ENCODE measurements at regions not wholly inside any gene's neighbourhood (a gene's known extent, or its start where the extent isn't known, plus 50 kb on each side); places are given as distances from the start of the nearest gene placed in this dataset.

DNA sequence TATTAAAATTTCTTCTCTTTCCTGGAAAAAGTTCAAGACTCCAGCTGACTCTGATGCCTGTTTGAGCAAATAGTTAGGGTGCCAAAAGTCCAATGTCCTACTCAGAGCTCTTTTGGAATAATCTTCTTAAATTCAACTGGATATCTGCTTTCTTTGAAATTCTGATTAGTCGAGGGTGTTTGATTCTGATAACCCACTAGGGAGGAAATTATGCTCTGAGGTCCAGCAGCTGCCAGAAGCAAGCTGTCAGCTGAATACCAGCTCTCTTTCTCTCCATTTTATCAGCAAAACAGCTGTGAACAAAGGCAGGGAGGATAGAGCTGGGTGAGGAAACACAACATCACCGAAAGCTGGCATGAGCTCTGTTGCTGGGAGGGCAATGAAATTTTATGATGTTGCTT is 141.5 kb downstream of the CAND1 start (continued):
- no peak for TF ChIP-seq NR2C2 (IDR thresholded peaks at IDR 0.05; ENCODE audit: borderline replicate concordance, control insufficient read depth, insufficient read length, low read depth)
- TF ChIP-seq GATAD2B (conservative IDR thresholded peaks at IDR 0.05; ENCODE audit: low read depth): no peak

GRCh38 chr12:67411562-67411961 is 142.4 kb downstream of the CAND1 start:
- no peaks in the 10 kb centered on the region for H3K79me2 ChIP-seq (ENCODE audit: control insufficient read depth, insufficient read depth, low read length)
- H3K36me3 ChIP-seq (ENCODE audit: control insufficient read depth in 2 of 2, insufficient read depth in 2 of 2, low read length in 1 of 2): no peaks in the 10 kb centered on the region
- ATAC-seq: no peak
- no peak overlapping the region for H3K4me3 ChIP-seq
- no peaks in the 10 kb centered on the region for H4K20me1 ChIP-seq (ENCODE audit: control insufficient read depth, insufficient read depth)
- ChIA-PET SMC1A (ENCODE audit: uncharacterized antibody, unreplicated experiment) (no interaction called here), POLR2A (no interaction called here), RAD21 (ENCODE audit: unreplicated experiment) (no interaction called here), CTCF (no interaction called here)
- no peaks in the 10 kb centered on the region for H3K4me1 ChIP-seq (ENCODE audit: control insufficient read depth, insufficient read depth, low read length)
- H2AFZ ChIP-seq (ENCODE audit: control insufficient read depth, low read depth, low read length): no peak overlapping the region
- FAIRE-seq: no peak
- intact Hi-C loops (cut with micrococcal nuclease; ENCODE audit: unreplicated experiment) (no loop called here), in situ Hi-C loops (cut with MboI) (no loop called here)
- no peak overlapping the region for H3K4me2 ChIP-seq (ENCODE audit: control insufficient read depth, insufficient read depth)
- H3K9me3 ChIP-seq (replicated peaks; ENCODE audit: control insufficient read depth, insufficient read depth, low read length): no peaks in the 10 kb centered on the region; the same call in 2 of the 3 replicates
- H3K9ac ChIP-seq (ENCODE audit: control insufficient read depth, insufficient read depth, low read length): no peak overlapping the region
- no peak for DNase-seq (ENCODE audit: low read depth, low spot score)
- H3K27ac ChIP-seq (ENCODE audit: control insufficient read depth, insufficient read depth): no peak overlapping the region
- H3K27me3 ChIP-seq (replicated peaks in 1 of 2; ENCODE audit: control insufficient read depth in 2 of 2, insufficient read depth in 2 of 2, low read length in 1 of 2): no peaks in the 10 kb centered on the region
- TF ChIP-seq RAD51 (IDR thresholded peaks at IDR 0.05) (peak; percentile 36; the same call in 1 of the 2 replicates), SUZ12 (IDR thresholded peaks at IDR 0.05; ENCODE audit: unreplicated experiment) (no peak)
- no TSS peak for BruUV-seq (replicated peaks)
- 60% methylated on average over 2 of the region's 2 CpGs for WGBS (ENCODE audit: insufficient coverage, insufficient replicate concordance, low lambda C conversion rate, missing lambda C conversion rate)

DNA sequence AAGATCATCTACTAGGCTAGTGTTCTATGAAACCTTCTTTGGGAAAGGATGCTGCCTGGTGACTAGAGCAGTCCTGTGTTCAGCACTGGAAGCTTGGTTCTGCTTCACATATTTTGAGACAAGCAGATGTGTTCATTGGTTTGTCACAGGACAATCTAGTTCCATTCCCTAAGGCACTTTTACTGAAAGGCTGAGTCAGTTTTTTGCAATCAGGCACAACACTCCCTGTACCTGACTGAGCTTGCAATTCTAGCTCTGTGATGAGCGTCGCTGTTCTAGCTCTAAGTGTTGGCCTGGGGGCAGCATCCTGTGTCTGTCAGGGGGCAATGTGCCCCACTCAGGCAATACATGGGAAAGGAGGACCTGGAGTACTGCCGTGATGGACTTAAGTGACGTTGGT is 144.4 kb downstream of the CAND1 start:
- ATAC-seq (no peak), DNase-seq (ENCODE audit: low read depth, low spot score) (no peak), FAIRE-seq (no peak)
- ChIA-PET CTCF (interaction anchor here (0.6 to 1.7 kb wide), 3 partner anchors 12 to 530 kb away, joined by 3 to 4 read pairs (median 4); no protein-coding TSS in a partner anchor), SMC1A (ENCODE audit: uncharacterized antibody, unreplicated experiment) (interaction anchor here (0.7 to 1.1 kb wide), 3 partner anchors 15 to 530 kb away, joined by 3 read pairs; no protein-coding TSS in a partner anchor), RAD21 (ENCODE audit: unreplicated experiment) (no interaction called here), POLR2A (interaction anchor here (0.5 kb wide), 1 partner anchor 85 kb away, joined by 4 read pairs; no protein-coding TSS in a partner anchor)
- no peak overlapping the region for H3K9ac ChIP-seq (ENCODE audit: control insufficient read depth, insufficient read depth, low read length)
- H3K4me2 ChIP-seq (ENCODE audit: control insufficient read depth, insufficient read depth): no peak overlapping the region
- H3K27ac ChIP-seq (ENCODE audit: control insufficient read depth, insufficient read depth): no peak overlapping the region
- intact Hi-C loops (cut with micrococcal nuclease; ENCODE audit: unreplicated experiment): no loop called here
- H3K4me3 ChIP-seq: no peak overlapping the region
- no peaks in the 10 kb centered on the region for H3K27me3 ChIP-seq (replicated peaks in 1 of 2; ENCODE audit: control insufficient read depth in 2 of 2, insufficient read depth in 2 of 2, low read length in 1 of 2)
- no peaks in the 10 kb centered on the region for H3K9me3 ChIP-seq (replicated peaks; ENCODE audit: control insufficient read depth, insufficient read depth, low read length)
- in situ Hi-C loops (cut with MboI): no loop called here
- 90% methylated on average over 4 of the region's 4 CpGs for WGBS (ENCODE audit: insufficient coverage, insufficient replicate concordance, low lambda C conversion rate, missing lambda C conversion rate)
- no peaks in the 10 kb centered on the region for H3K79me2 ChIP-seq (ENCODE audit: control insufficient read depth, insufficient read depth, low read length)
- H3K4me1 ChIP-seq (ENCODE audit: control insufficient read depth, insufficient read depth, low read length): no peaks in the 10 kb centered on the region
- H3K36me3 ChIP-seq (ENCODE audit: control insufficient read depth in 2 of 2, insufficient read depth in 2 of 2, low read length in 1 of 2): no peaks in the 10 kb centered on the region
- BruUV-seq (replicated peaks): no TSS peak
- no peak overlapping the region for H2AFZ ChIP-seq (ENCODE audit: control insufficient read depth, low read depth, low read length)
- no peaks in the 10 kb centered on the region for H4K20me1 ChIP-seq (ENCODE audit: control insufficient read depth, insufficient read depth)
- TF ChIP-seq BMI1 (IDR thresholded peaks at IDR 0.05; ENCODE audit: borderline replicate concordance) (no peak), KDM1A (IDR thresholded peaks at IDR 0.05; ENCODE audit: borderline replicate concordance) (no peak), HDAC6 (IDR thresholded peaks at IDR 0.05; ENCODE audit: unreplicated experiment) (no peak), BCL3 (IDR thresholded peaks at IDR 0.05; ENCODE audit: borderline replicate concordance, insufficient read depth, low read depth, low read length, poor library complexity, severe bottlenecking) (no peak), ATF2 (IDR thresholded peaks at IDR 0.05; ENCODE audit: low read length) (no peak)
- TF ChIP-seq, protein P1, sequence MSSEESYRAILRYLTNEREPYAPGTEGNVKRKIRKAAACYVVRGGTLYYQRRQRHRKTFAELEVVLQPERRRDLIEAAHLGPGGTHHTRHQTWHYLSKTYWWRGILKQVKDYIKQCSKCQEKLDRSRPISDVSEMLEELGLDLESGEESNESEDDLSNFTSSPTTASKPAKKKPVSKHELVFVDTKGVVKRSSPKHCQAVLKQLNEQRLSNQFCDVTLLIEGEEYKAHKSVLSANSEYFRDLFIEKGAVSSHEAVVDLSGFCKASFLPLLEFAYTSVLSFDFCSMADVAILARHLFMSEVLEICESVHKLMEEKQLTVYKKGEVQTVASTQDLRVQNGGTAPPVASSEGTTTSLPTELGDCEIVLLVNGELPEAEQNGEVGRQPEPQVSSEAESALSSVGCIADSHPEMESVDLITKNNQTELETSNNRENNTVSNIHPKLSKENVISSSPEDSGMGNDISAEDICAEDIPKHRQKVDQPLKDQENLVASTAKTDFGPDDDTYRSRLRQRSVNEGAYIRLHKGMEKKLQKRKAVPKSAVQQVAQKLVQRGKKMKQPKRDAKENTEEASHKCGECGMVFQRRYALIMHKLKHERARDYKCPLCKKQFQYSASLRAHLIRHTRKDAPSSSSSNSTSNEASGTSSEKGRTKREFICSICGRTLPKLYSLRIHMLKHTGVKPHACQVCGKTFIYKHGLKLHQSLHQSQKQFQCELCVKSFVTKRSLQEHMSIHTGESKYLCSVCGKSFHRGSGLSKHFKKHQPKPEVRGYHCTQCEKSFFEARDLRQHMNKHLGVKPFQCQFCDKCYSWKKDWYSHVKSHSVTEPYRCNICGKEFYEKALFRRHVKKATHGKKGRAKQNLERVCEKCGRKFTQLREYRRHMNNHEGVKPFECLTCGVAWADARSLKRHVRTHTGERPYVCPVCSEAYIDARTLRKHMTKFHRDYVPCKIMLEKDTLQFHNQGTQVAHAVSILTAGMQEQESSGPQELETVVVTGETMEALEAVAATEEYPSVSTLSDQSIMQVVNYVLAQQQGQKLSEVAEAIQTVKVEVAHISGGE (CRISPR knock-in tag; IDR thresholded peaks at IDR 0.05): no peak

Measured in GM12878 (cell line).